ENCODE measurements at regions not wholly inside any gene's neighbourhood (a gene's known extent, or its start where the extent isn't known, plus 50 kb on each side); places are given as distances from the start of the nearest gene placed in this dataset.
"Not testable (repeated sequence)": the region's sequence is repeated elsewhere in the genome, so short reads cannot be mapped to it uniquely, and the experiment has no call there.

- no peaks in the 10 kb centered on the region for H3K36me3 ChIP-seq (ENCODE audit: control insufficient read depth in 2 of 2, extremely low read depth in 1 of 2, insufficient read depth in 2 of 2, low read length in 2 of 2)
- no peak overlapping the region for H3K27ac ChIP-seq (ENCODE audit: control insufficient read depth, insufficient read depth, low read length)
- H4K20me1 ChIP-seq (ENCODE audit: control insufficient read depth, extremely low read depth, insufficient read depth, low read length) = no peaks in the 10 kb centered on the region
- dilution Hi-C loops (cut with MboI; ENCODE audit: extremely low pct_ligation_motif_present, low sequenced_read_pairs) = no loop called here
- no peak for DNase-seq (ENCODE audit: low read depth, low spot score)
- peaks cover 21% of the 10 kb centered on the region for H3K79me2 ChIP-seq (ENCODE audit: control insufficient read depth, insufficient read depth, low read length)
- H3K9ac ChIP-seq (ENCODE audit: control insufficient read depth, extremely low read depth, insufficient read depth, low read length) = no peak overlapping the region
- no peaks in the 10 kb centered on the region for H3K27me3 ChIP-seq (ENCODE audit: control insufficient read depth, extremely low read depth, insufficient read depth, low read length)
- H3K9me3 ChIP-seq (ENCODE audit: control insufficient read depth, low read depth, low read length) = no peaks in the 10 kb centered on the region
- H2AFZ ChIP-seq (ENCODE audit: control insufficient read depth, low read length) = no peak overlapping the region
- FAIRE-seq = peak; percentile 41
- H3K4me3 ChIP-seq (ENCODE audit: control insufficient read depth in 2 of 3, extremely low read depth in 1 of 3, insufficient read depth in 2 of 3, low read depth in 1 of 3, low read length in 3 of 3) = no peak overlapping the region
- no peaks in the 10 kb centered on the region for H3K4me1 ChIP-seq (ENCODE audit: control insufficient read depth, extremely low read depth, insufficient read depth, low read length)
- TF ChIP-seq CTCF (optimal IDR thresholded peaks at IDR 0.05 in 1 of 3, IDR thresholded peaks at IDR 0.05 in 1 of 3, conservative IDR thresholded peaks at IDR 0.05 in 1 of 3; ENCODE audit: extremely low read depth in 1 of 3, insufficient read depth in 2 of 3, low read length in 3 of 3) = no peak
- no peak for TF ChIP-seq EZH2 (IDR thresholded peaks at IDR 0.05; ENCODE audit: low read length)
- no peak overlapping the region for H3K4me2 ChIP-seq (ENCODE audit: control insufficient read depth, extremely low read depth, insufficient read depth, low read depth, low read length)
- H3K9me1 ChIP-seq (ENCODE audit: control insufficient read depth, extremely low read depth, insufficient read depth, low read length) = no peaks in the 10 kb centered on the region
Measured at GRCh38 chr5:94102849-94103248, 361.4 kb upstream of the POU5F2 start.

GRCh38 chr5:94097384-94097783, 356.0 kb upstream of the POU5F2 start:
- H3K36me3 ChIP-seq (ENCODE audit: control insufficient read depth in 2 of 2, extremely low read depth in 1 of 2, insufficient read depth in 2 of 2, low read length in 2 of 2); H3K27ac ChIP-seq (ENCODE audit: control insufficient read depth, insufficient read depth, low read length); H3K9me3 ChIP-seq (ENCODE audit: control insufficient read depth, low read depth, low read length); dilution Hi-C loops (cut with MboI; ENCODE audit: extremely low pct_ligation_motif_present, low sequenced_read_pairs); DNase-seq (ENCODE audit: low read depth, low spot score); H3K4me1 ChIP-seq (ENCODE audit: control insufficient read depth, extremely low read depth, insufficient read depth, low read length); H3K4me2 ChIP-seq (ENCODE audit: control insufficient read depth, extremely low read depth, insufficient read depth, low read depth, low read length); H3K4me3 ChIP-seq (ENCODE audit: control insufficient read depth in 2 of 3, extremely low read depth in 1 of 3, insufficient read depth in 2 of 3, low read depth in 1 of 3, low read length in 3 of 3); H3K27me3 ChIP-seq (ENCODE audit: control insufficient read depth, extremely low read depth, insufficient read depth, low read length); H2AFZ ChIP-seq (ENCODE audit: control insufficient read depth, low read length); H4K20me1 ChIP-seq (ENCODE audit: control insufficient read depth, extremely low read depth, insufficient read depth, low read length); H3K9ac ChIP-seq (ENCODE audit: control insufficient read depth, extremely low read depth, insufficient read depth, low read length); H3K9me1 ChIP-seq (ENCODE audit: control insufficient read depth, extremely low read depth, insufficient read depth, low read length); FAIRE-seq: not testable (repeated sequence)
- H3K79me2 ChIP-seq (ENCODE audit: control insufficient read depth, insufficient read depth, low read length) = peaks cover 11% of the 10 kb centered on the region

- TF ChIP-seq CTCF (optimal IDR thresholded peaks at IDR 0.05 in 1 of 3, IDR thresholded peaks at IDR 0.05 in 1 of 3, conservative IDR thresholded peaks at IDR 0.05 in 1 of 3; ENCODE audit: extremely low read depth in 1 of 3, insufficient read depth in 2 of 3, low read length in 3 of 3) (no peak), EZH2 (IDR thresholded peaks at IDR 0.05; ENCODE audit: low read length) (no peak)
- H3K4me1 ChIP-seq (ENCODE audit: control insufficient read depth, extremely low read depth, insufficient read depth, low read length) = no peaks in the 10 kb centered on the region
- no peaks in the 10 kb centered on the region for H3K27me3 ChIP-seq (ENCODE audit: control insufficient read depth, extremely low read depth, insufficient read depth, low read length)
- no peaks in the 10 kb centered on the region for H4K20me1 ChIP-seq (ENCODE audit: control insufficient read depth, extremely low read depth, insufficient read depth, low read length)
- H3K36me3 ChIP-seq (ENCODE audit: control insufficient read depth in 2 of 2, extremely low read depth in 1 of 2, insufficient read depth in 2 of 2, low read length in 2 of 2) = no peaks in the 10 kb centered on the region
- H3K27ac ChIP-seq (ENCODE audit: control insufficient read depth, insufficient read depth, low read length) = no peak overlapping the region
- dilution Hi-C loops (cut with MboI; ENCODE audit: extremely low pct_ligation_motif_present, low sequenced_read_pairs) = no loop called here
- no peak overlapping the region for H3K9ac ChIP-seq (ENCODE audit: control insufficient read depth, extremely low read depth, insufficient read depth, low read length)
- DNase-seq (ENCODE audit: low read depth, low spot score) (no peak), FAIRE-seq (no peak)
- H3K4me2 ChIP-seq (ENCODE audit: control insufficient read depth, extremely low read depth, insufficient read depth, low read depth, low read length) = no peak overlapping the region
- peaks cover 5% of the 10 kb centered on the region for H3K79me2 ChIP-seq (ENCODE audit: control insufficient read depth, insufficient read depth, low read length)
- no peaks in the 10 kb centered on the region for H3K9me1 ChIP-seq (ENCODE audit: control insufficient read depth, extremely low read depth, insufficient read depth, low read length)
- H3K4me3 ChIP-seq (ENCODE audit: control insufficient read depth in 2 of 3, extremely low read depth in 1 of 3, insufficient read depth in 2 of 3, low read depth in 1 of 3, low read length in 3 of 3) = no peak overlapping the region
- H3K9me3 ChIP-seq (ENCODE audit: control insufficient read depth, low read depth, low read length) = no peaks in the 10 kb centered on the region
- H2AFZ ChIP-seq (ENCODE audit: control insufficient read depth, low read length) = no peak overlapping the region
Measured at GRCh38 chr5:94094793-94095441, 353.5 kb upstream of the POU5F2 start.

Measured in keratinocyte (primary cell).